Activated naive CD4-positive, alpha-beta T cell treated with anti-CD3 and anti-CD28 coated beads for 36 hours (primary cell): ENCODE measurements at regions not wholly inside any gene's neighbourhood (a gene's known extent, or its start where the extent isn't known, plus 50 kb on each side); places are given as distances from the start of the nearest gene placed in this dataset.

Source experiments
- CTCF ChIA-PET: fragments of 350-600 bp; sonication (Branson Sonifier 250); formaldehyde crosslinking; loops from one replicate; lab custom pipeline; 2021; ENCODE audit warnings: antibody characterized with exemption; lab: Charles Lee
- DNase-seq: peaks from one replicate; pipeline ENCODE4 v3.0.0-alpha.2; 2020
- H3K27ac Mint-ChIP-seq: one replicate; pipeline ENCODE4 v1.8.0; 2021; ENCODE audit warnings: mild to moderate bottlenecking, mixed read lengths
- H3K27me3 Mint-ChIP-seq: one replicate; pipeline ENCODE4 v1.8.0; 2021; ENCODE audit warnings: low read depth, mixed read lengths
- H3K36me3 Mint-ChIP-seq: one replicate; pipeline ENCODE4 v1.8.0; 2021; ENCODE audit warnings: low read depth, mixed read lengths
- H3K4me1 Mint-ChIP-seq: one replicate; pipeline ENCODE4 v1.8.0; 2021; ENCODE audit warnings: low read depth, mixed read lengths
- H3K4me3 Mint-ChIP-seq: one replicate; pipeline ENCODE4 v1.8.0; 2021; ENCODE audit warnings: mild to moderate bottlenecking, moderate library complexity, mixed read lengths
- H3K9me3 Mint-ChIP-seq: one replicate; pipeline ENCODE4 v1.8.0; 2021; ENCODE audit warnings: mixed read lengths
- intact Hi-C: fragments of 100-400 bp; cut with micrococcal nuclease; formaldehyde crosslinking; loops from one replicate; pipeline ENCODE4 v1.15.1; 2023

- Mint-ChIP-seq H3K4me1 (no peaks in the 10 kb centered on the region), H3K4me3 (no peak overlapping the region), H3K27me3 (no peaks in the 10 kb centered on the region), H3K27ac (no peak overlapping the region), H3K9me3 (peaks cover 2% of the 10 kb centered on the region), H3K36me3 (no peaks in the 10 kb centered on the region)
- CTCF ChIA-PET = interaction anchor here (0.6 kb wide), 1 partner anchor 167 kb away, joined by 3 read pairs; no protein-coding TSS in a partner anchor
- DNase-seq = no peak
- intact Hi-C loops = no loop called here
Observed at GRCh38 chr5:119919279-119919678, 289.9 kb downstream of the FAM170A start.

- Mint-ChIP-seq H3K4me3 (no peak overlapping the region), H3K27me3 (no peaks in the 10 kb centered on the region), H3K9me3 (peaks cover 2% of the 10 kb centered on the region), H3K36me3 (no peaks in the 10 kb centered on the region), H3K27ac (no peak overlapping the region), H3K4me1 (no peaks in the 10 kb centered on the region)
- CTCF ChIA-PET = no interaction called here
- intact Hi-C loops = no loop called here
- DNase-seq = no peak
Observed at GRCh38 chr5:119926301-119926700, 296.9 kb downstream of the FAM170A start.

DNA sequence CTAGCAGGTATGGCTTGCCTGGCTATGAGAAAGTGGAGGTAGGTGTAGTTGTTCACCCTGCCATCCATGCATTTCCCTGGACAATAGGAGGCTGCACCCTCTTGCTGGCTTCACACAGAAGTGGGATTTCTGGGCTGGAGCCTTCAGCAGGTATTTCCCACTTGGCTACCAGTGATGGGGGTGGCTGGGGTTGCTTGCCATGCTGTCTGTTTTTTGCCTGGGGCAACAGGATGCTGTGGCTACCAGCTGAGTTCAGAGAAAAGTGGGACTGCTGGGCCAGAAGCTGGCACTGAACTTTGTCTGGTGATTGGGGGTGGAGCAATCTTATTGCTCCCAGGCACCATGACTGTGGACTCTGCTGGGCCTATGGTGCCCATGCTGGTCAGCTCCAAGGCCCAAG lies 299.6 kb downstream of the FAM170A start:
- no peak overlapping the region for H3K4me3 Mint-ChIP-seq
- intact Hi-C loops = no loop called here
- no peaks in the 10 kb centered on the region for H3K9me3 Mint-ChIP-seq
- H3K27me3 Mint-ChIP-seq = no peaks in the 10 kb centered on the region
- no peak overlapping the region for H3K27ac Mint-ChIP-seq
- DNase-seq = no peak
- no peaks in the 10 kb centered on the region for H3K4me1 Mint-ChIP-seq
- no peaks in the 10 kb centered on the region for H3K36me3 Mint-ChIP-seq
- CTCF ChIA-PET = no interaction called here

DNA sequence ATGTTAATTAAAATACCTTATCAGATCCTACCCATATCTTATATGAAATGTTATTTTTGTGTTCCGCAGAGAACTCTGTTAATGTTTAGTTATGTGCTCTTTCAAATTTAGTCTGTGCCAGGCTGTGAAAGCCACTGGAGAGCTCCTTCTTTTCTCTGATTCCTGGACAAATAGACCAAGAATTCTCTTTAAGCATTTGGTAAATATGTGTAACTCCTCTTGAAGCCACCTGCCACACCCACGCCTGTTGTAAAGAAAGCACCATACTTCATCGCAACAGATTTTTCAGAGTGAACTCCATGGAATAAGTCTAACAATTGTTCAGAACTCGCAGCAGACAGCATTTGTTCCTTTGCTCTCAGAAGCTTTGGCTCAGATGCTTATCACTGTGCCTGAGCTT lies 301.1 kb downstream of the FAM170A start:
- intact Hi-C loops = no loop called here
- Mint-ChIP-seq H3K36me3 (no peaks in the 10 kb centered on the region), H3K4me3 (no peak overlapping the region), H3K27ac (no peak overlapping the region), H3K9me3 (peaks cover 1% of the 10 kb centered on the region), H3K27me3 (no peaks in the 10 kb centered on the region), H3K4me1 (no peaks in the 10 kb centered on the region)
- CTCF ChIA-PET = no interaction called here
- DNase-seq = no peak

DNA sequence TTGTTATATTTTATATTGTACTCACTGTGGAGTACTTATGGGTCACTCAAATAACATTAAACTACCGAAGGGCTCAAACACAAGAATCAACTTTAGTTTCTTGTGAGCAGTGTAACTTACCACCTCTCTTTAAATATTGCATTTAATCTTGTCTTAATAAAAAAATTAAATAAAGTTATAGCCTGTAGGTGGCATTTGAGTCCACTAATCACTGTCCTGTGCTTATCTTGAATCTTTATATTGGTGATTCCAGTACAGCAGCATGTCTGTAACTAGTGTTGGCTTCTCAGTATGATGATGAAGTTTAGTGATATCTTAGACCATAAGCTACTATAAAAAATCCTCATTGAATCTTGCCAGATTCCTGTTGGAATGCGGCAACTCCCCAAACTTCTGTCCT lies 313.8 kb downstream of the FAM170A start:
- intact Hi-C loops = loop anchor here (10.0 kb wide), 1 partner anchor 512 kb away; no protein-coding TSS in a partner anchor
- H3K36me3 Mint-ChIP-seq = no peaks in the 10 kb centered on the region
- H3K27ac Mint-ChIP-seq = no peak overlapping the region
- H3K4me1 Mint-ChIP-seq = no peaks in the 10 kb centered on the region
- CTCF ChIA-PET = no interaction called here
- DNase-seq = no peak
- peaks cover 11% of the 10 kb centered on the region for H3K9me3 Mint-ChIP-seq
- no peak overlapping the region for H3K4me3 Mint-ChIP-seq
- H3K27me3 Mint-ChIP-seq = no peaks in the 10 kb centered on the region

DNA sequence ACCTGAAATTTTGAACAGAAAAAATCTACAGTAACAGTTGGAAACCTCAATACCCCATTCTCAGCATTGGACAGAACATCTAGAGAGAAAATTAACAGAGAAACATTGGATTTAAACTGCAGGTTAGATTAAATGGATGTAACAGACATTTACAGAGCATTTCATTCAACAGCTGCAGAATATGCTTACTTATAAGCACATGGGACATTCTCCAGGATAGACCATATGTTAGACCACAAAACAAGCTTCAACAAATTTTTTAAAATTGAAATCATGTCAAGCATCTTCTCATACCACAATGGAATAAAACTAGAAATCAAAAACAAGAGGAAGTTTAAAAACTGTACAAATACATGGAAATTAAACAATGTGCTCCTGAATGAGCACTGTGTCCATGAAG lies 316.3 kb downstream of the FAM170A start:
- Mint-ChIP-seq H3K27ac (no peak overlapping the region), H3K27me3 (no peaks in the 10 kb centered on the region), H3K36me3 (no peaks in the 10 kb centered on the region), H3K4me3 (no peak overlapping the region), H3K9me3 (peaks cover 6% of the 10 kb centered on the region), H3K4me1 (no peaks in the 10 kb centered on the region)
- intact Hi-C loops = loop anchor here (10.0 kb wide), 1 partner anchor 509 kb away; no protein-coding TSS in a partner anchor
- CTCF ChIA-PET = no interaction called here
- DNase-seq = no peak

DNA sequence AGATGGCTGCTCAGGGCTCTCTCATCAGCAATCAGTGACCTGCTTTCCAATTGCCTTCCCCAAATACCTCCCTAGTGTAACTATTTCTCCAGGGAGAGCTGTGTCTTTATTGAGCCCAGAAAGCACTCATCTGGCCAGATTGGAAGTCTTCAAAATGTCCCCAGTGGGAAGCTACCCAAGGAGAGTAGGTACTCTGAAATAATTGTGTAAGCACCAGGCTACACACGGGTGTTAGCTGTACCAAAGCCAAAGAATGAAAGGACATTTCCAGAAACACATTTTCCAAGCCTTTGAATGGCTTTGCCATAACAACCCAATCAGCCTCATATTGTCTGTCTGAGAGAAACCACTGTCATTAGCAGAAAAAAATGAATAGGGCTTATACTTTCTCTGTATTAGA lies 318.8 kb downstream of the FAM170A start:
- Mint-ChIP-seq H3K4me3 (no peak overlapping the region), H3K4me1 (no peaks in the 10 kb centered on the region), H3K36me3 (no peaks in the 10 kb centered on the region), H3K9me3 (peaks cover 5% of the 10 kb centered on the region), H3K27me3 (no peaks in the 10 kb centered on the region), H3K27ac (no peak overlapping the region)
- intact Hi-C loops = loop anchor here (10.0 kb wide), 1 partner anchor 507 kb away; no protein-coding TSS in a partner anchor
- no peak for DNase-seq
- CTCF ChIA-PET = no interaction called here

- Mint-ChIP-seq H3K9me3 (peaks cover 5% of the 10 kb centered on the region), H3K27ac (no peak overlapping the region), H3K27me3 (no peaks in the 10 kb centered on the region), H3K4me3 (no peak overlapping the region), H3K4me1 (no peaks in the 10 kb centered on the region), H3K36me3 (no peaks in the 10 kb centered on the region)
- CTCF ChIA-PET = no interaction called here
- intact Hi-C loops = loop anchor here (10.0 kb wide), 1 partner anchor 505 kb away; no protein-coding TSS in a partner anchor
- DNase-seq = no peak
Observed at GRCh38 chr5:119949426-119949999, 320.2 kb downstream of the FAM170A start.

- H3K4me1 Mint-ChIP-seq = no peaks in the 10 kb centered on the region
- peaks cover 3% of the 10 kb centered on the region for H3K9me3 Mint-ChIP-seq
- intact Hi-C loops = no loop called here
- H3K36me3 Mint-ChIP-seq = no peaks in the 10 kb centered on the region
- no peak for DNase-seq
- CTCF ChIA-PET = no interaction called here
- no peak overlapping the region for H3K4me3 Mint-ChIP-seq
- no peak overlapping the region for H3K27ac Mint-ChIP-seq
- no peaks in the 10 kb centered on the region for H3K27me3 Mint-ChIP-seq
Observed at GRCh38 chr5:119951330-119951934, 322.1 kb downstream of the FAM170A start.

DNA sequence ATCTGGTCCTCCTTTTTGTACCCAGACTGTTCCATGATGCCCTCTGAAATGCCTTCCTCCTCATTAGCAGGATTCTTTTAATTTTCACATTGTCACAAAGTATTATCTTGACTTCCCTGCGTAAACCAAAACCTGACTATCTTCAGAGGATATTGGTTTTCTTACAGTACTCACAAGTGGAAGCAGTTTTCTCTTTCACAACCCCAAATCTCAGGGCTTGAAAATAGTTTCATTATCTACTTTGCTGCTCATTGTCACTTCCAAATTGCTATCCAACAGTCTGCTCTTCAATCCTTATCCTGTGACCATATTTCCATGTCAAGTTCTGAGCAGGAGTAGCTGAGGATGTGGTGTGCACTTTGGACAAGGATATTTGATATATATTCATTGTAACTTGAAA lies 324.1 kb downstream of the FAM170A start:
- no peak overlapping the region for H3K27ac Mint-ChIP-seq
- no peaks in the 10 kb centered on the region for H3K36me3 Mint-ChIP-seq
- no peaks in the 10 kb centered on the region for H3K27me3 Mint-ChIP-seq
- CTCF ChIA-PET = no interaction called here
- no peak for DNase-seq
- intact Hi-C loops = no loop called here
- no peak overlapping the region for H3K4me3 Mint-ChIP-seq
- no peaks in the 10 kb centered on the region for H3K4me1 Mint-ChIP-seq
- H3K9me3 Mint-ChIP-seq = no peaks in the 10 kb centered on the region

DNA sequence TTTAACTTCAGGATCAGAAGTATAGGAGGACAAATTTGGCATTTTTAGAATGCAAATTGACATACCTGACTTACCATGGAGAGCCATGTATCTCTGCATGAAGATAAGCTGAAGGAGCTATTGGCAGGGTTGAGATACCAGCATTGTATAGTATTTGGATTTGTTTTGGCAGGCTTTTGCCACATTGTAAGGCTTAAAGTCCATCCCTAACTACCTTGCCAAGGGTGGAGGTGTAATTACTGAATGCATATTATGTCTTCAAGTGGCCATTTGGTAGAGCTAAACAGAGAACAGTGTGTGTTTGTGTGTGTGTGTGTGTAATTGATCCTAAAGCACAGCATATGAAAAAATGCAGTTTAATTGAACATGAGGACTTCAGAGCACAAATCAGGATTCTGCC lies 324.7 kb downstream of the FAM170A start:
- Mint-ChIP-seq H3K4me1 (no peaks in the 10 kb centered on the region), H3K36me3 (no peaks in the 10 kb centered on the region), H3K27ac (no peak overlapping the region), H3K27me3 (no peaks in the 10 kb centered on the region), H3K9me3 (no peaks in the 10 kb centered on the region), H3K4me3 (no peak overlapping the region)
- intact Hi-C loops = no loop called here
- no peak for DNase-seq
- CTCF ChIA-PET = no interaction called here

- H3K4me1 Mint-ChIP-seq = no peaks in the 10 kb centered on the region
- intact Hi-C loops = no loop called here
- CTCF ChIA-PET = no interaction called here
- no peaks in the 10 kb centered on the region for H3K9me3 Mint-ChIP-seq
- H3K36me3 Mint-ChIP-seq = no peaks in the 10 kb centered on the region
- no peaks in the 10 kb centered on the region for H3K27me3 Mint-ChIP-seq
- no peak overlapping the region for H3K4me3 Mint-ChIP-seq
- no peak overlapping the region for H3K27ac Mint-ChIP-seq
- DNase-seq = no peak
Observed at GRCh38 chr5:119961993-119962392, 332.6 kb downstream of the FAM170A start.

DNA sequence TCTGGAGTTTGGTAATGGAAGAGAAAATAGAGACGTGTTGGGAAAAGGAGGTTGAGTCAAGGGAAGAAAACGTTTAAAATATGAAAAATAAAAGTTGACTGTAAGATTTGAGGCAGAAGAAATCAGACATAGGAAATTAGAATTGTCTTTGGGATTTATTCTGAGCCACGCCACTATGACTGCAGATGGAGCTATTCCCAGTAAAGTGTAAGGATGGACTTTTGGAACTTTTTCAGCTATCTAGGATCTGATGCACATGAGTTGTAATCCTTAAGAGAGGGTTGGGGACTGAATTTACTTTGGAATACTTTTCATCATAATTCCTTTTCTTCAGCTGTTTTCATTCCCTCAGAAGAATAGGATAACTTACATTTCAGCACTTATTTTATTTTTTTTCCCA lies 336.7 kb downstream of the FAM170A start:
- Mint-ChIP-seq H3K27me3 (no peaks in the 10 kb centered on the region), H3K4me1 (no peaks in the 10 kb centered on the region), H3K36me3 (no peaks in the 10 kb centered on the region), H3K9me3 (peaks cover 1% of the 10 kb centered on the region), H3K27ac (no peak overlapping the region), H3K4me3 (no peak overlapping the region)
- CTCF ChIA-PET = interaction anchor here (0.6 kb wide), 1 partner anchor 145 kb away, joined by 4 read pairs; no protein-coding TSS in a partner anchor
- intact Hi-C loops = no loop called here
- DNase-seq = no peak
